Vagina (tissue), 2 donors: ENCODE measurements at regions not wholly inside any gene's neighbourhood (a gene's known extent, or its start where the extent isn't known, plus 50 kb on each side); places are given as distances from the start of the nearest gene placed in this dataset.

Source experiments
- POLR2A ChIP-seq, 2 donors: fragments of 450-650 bp; IDR thresholded peaks; one replicate each; pipeline ENCODE4 v1.6.1; 2017; ENCODE audit warnings: antibody characterized with exemption in 2 of 2, mild to moderate bottlenecking in 2 of 2, moderate library complexity in 2 of 2
- POLR2AphosphoS5 ChIP-seq, 2 donors: sonication (generic); formaldehyde crosslinking; IDR thresholded peaks; one replicate each; pipeline ENCODE4 v1.9.0; 2017; ENCODE audit warnings: antibody characterized with exemption in 2 of 2, mild to moderate bottlenecking in 2 of 2, low read depth in 1 of 2; ENCODE audit not compliant: insufficient read depth in 1 of 2
- TF ChIP-seq, protein P1 (sequence below), 3 experiments: fragments of 450-650 bp in 2 of 3; fragments of 200-600 bp in 1 of 3; sonication (generic) in 1 of 3; IDR thresholded peaks; one replicate each; pipeline ENCODE4 v1.5.1; 2017 to 2019; ENCODE audit warnings: antibody characterized with exemption in 3 of 3, mild to moderate bottlenecking in 2 of 3, moderate library complexity in 2 of 3

DNA sequence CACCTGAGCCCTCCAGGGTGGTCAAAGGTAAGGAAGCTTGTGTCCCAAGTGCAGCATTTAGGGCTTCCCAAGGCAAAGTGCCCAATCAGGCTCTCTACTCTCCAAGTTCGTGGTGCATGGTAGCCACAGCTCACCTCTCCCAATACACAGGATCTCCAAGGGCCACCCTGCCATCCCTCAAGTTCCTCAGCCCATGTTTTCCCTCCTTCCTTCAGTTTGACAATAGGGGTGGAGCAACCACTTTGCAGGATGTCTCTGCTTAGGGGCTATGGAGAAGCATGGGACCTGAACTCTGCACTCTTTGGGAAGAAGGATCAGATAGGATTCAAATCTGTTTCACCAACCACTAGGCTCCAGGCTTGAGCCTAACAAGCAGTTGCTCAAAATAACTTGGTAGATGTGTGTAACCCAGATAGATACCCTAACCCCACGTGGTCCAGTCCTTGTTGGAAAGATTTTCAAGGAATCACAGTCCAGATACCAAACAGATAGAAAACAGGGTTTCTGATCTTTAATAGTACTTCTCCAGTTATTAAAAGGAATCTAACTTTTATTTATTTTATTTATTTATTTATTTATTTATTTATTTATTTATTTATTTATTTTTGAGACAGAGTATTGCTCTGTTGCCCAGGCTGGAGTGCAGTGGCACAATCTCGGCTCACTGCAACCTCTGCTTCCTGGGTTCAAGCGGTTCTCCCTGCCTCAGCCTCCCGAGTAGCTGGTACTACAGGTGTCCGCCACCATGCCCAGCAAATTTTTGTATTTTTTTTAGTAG is 248.1 kb downstream of the CTTN start:
- TF ChIP-seq, protein P1, sequence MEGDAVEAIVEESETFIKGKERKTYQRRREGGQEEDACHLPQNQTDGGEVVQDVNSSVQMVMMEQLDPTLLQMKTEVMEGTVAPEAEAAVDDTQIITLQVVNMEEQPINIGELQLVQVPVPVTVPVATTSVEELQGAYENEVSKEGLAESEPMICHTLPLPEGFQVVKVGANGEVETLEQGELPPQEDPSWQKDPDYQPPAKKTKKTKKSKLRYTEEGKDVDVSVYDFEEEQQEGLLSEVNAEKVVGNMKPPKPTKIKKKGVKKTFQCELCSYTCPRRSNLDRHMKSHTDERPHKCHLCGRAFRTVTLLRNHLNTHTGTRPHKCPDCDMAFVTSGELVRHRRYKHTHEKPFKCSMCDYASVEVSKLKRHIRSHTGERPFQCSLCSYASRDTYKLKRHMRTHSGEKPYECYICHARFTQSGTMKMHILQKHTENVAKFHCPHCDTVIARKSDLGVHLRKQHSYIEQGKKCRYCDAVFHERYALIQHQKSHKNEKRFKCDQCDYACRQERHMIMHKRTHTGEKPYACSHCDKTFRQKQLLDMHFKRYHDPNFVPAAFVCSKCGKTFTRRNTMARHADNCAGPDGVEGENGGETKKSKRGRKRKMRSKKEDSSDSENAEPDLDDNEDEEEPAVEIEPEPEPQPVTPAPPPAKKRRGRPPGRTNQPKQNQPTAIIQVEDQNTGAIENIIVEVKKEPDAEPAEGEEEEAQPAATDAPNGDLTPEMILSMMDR (IDR thresholded peaks at IDR 0.05) = no peak
- no peak for TF ChIP-seq POLR2AphosphoS5 (IDR thresholded peaks at IDR 0.05; ENCODE audit: insufficient read depth in 1 of 2, low read depth in 1 of 2)
- no peak for TF ChIP-seq POLR2A (IDR thresholded peaks at IDR 0.05)
